Epithelial cell of proximal tubule (primary cell): ENCODE measurements at regions not wholly inside any gene's neighbourhood (a gene's known extent, or its start where the extent isn't known, plus 50 kb on each side); places are given as distances from the start of the nearest gene placed in this dataset.

Experiments used
- DNase-seq: peaks from one replicate; pipeline ENCODE4 v3.0.0-alpha.2; 2011; ENCODE audit warnings: low read depth
- H3K4me3 ChIP-seq: 2 replicates; pipeline ENCODE4 v1.5.1; 2011; ENCODE audit warnings: low read depth, mild to moderate bottlenecking, low read length
- TF ChIP-seq, protein P1 (sequence below): conservative IDR thresholded peaks from 2 replicates; pipeline ENCODE4 v1.5.1; 2012; ENCODE audit warnings: low read depth, mild to moderate bottlenecking, low read length

DNA sequence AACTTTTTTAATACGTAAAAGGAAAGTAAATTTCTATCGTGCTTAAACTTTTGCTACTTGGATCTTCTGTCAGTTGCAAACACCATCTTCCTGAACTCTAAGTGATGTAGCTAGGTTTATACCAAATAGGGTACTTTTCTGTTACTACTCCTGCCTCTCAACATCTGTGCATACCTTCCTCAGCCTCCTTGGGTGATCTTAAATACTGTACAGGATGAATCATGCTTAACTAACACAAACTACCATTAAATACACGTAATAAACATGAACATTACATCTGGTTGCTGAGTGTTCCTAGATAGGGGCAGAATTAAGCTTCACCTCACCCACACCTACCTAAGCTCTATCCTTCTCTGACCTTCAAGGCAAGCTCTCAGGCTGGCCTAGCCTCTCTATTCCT is 398.0 kb downstream of the TXNL1 start:
- no peak overlapping the region for H3K4me3 ChIP-seq
- TF ChIP-seq, protein P1, sequence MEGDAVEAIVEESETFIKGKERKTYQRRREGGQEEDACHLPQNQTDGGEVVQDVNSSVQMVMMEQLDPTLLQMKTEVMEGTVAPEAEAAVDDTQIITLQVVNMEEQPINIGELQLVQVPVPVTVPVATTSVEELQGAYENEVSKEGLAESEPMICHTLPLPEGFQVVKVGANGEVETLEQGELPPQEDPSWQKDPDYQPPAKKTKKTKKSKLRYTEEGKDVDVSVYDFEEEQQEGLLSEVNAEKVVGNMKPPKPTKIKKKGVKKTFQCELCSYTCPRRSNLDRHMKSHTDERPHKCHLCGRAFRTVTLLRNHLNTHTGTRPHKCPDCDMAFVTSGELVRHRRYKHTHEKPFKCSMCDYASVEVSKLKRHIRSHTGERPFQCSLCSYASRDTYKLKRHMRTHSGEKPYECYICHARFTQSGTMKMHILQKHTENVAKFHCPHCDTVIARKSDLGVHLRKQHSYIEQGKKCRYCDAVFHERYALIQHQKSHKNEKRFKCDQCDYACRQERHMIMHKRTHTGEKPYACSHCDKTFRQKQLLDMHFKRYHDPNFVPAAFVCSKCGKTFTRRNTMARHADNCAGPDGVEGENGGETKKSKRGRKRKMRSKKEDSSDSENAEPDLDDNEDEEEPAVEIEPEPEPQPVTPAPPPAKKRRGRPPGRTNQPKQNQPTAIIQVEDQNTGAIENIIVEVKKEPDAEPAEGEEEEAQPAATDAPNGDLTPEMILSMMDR, result no peak
- no peak for DNase-seq

DNA sequence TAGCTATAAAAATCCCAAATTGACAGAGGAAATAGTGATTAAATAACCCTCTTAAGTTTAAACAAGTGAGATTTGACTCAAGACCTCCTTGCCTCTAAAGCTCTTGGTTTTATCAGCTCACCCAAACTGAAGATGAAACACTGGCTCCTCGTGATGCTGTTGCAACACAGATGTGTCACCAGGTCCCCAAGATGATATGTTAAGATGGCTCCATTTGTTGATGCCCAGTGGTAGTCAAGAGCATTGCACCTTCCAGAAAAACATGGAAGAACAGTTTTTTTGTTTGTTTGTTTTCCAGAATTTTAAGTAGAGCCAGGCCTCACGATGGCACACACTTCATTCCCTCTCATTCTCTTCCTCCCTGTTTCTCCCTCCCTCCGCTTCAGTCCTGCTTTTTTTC is 399.8 kb downstream of the TXNL1 start:
- H3K4me3 ChIP-seq, result no peak overlapping the region
- DNase-seq, result no peak
- TF ChIP-seq, protein P1, result peak; percentile 26

DNA sequence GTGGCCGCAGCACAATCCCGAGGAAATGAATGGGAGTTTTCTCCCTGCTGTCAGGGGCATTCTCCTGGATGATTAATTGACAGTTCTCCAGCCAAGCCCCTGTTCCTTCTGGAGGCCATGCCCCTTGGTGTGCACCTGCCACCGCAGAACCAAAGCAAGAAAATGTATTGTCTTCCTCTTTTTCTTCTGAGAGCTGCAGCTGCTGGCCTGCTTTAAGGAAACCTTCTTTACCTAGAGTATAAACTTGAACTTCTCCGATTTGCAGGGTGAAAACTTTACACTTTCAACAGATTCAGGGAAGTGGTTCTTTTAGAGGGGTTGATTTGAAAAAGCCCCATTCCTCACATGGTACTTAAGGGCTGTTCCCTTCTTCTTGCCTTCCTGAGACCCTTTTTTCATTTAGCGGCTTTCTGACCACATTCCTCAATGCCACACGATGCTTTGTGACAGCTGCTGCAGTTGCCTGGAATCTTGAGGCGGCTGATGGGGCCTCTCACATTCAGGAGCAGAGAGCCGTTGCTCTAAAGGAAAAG is 402.8 kb downstream of the TXNL1 start:
- DNase-seq, result no peak
- TF ChIP-seq, protein P1, result no peak
- no peak overlapping the region for H3K4me3 ChIP-seq

DNA sequence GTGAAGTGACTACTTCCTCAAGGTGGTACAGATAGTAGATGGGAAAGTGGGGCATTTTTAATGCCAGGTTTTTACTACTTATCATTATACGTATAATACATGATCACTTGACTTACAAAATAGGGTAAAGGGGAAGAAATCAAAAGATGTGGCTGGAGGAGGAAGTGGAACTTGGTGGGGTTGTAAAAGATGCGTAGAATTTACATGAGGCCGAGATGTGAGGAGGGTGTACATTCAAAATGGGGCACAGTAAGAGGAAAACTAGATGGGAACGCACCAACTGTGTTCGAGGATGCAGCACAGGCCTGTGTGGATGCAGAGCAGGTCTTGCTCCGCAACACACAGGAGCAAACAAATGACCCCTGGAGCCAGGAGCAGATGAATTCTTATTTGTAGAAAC is 403.3 kb downstream of the TXNL1 start:
- H3K4me3 ChIP-seq, result no peak overlapping the region
- TF ChIP-seq, protein P1, result no peak
- no peak for DNase-seq

DNA sequence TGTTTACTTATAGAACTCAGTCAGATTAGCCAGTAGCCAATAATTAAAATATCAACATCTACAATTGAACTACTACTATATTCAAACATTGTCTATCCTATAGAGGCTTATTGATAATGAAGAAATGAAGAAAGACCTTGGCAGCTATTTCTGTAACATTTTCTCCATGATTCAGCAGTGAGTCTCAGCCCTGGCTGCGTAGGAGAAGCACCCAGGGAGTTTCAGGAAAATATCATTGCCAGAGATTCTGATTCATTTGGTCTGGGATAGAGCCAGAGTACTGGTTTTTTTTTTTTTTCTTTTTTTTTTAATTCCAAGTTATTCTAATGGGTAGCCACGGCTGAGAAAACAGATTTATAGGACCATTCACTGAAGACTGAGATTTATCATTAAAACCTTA is 404.8 kb downstream of the TXNL1 start:
- no peak overlapping the region for H3K4me3 ChIP-seq
- peak; percentile 7 for DNase-seq
- TF ChIP-seq, protein P1, result no peak

DNA sequence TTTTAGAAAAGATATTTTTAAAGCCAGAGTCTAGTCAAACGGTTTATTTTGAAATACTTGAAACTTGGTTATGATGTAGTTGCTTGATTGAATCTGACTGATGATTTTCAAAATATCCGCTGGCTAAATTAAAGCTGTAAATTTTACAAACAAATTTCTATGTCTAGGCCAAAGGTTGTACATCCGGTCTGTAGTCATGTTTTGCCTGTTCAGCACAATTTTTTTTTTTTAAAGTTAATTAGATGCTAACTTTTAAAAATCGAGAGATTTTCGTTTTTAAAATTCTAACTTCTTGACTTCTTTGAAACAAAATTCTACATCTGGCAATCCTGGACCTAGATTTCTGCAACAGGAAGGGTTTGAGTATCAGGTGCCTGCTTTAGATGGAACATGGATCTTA is 412.4 kb downstream of the TXNL1 start:
- TF ChIP-seq, protein P1, result no peak

DNA sequence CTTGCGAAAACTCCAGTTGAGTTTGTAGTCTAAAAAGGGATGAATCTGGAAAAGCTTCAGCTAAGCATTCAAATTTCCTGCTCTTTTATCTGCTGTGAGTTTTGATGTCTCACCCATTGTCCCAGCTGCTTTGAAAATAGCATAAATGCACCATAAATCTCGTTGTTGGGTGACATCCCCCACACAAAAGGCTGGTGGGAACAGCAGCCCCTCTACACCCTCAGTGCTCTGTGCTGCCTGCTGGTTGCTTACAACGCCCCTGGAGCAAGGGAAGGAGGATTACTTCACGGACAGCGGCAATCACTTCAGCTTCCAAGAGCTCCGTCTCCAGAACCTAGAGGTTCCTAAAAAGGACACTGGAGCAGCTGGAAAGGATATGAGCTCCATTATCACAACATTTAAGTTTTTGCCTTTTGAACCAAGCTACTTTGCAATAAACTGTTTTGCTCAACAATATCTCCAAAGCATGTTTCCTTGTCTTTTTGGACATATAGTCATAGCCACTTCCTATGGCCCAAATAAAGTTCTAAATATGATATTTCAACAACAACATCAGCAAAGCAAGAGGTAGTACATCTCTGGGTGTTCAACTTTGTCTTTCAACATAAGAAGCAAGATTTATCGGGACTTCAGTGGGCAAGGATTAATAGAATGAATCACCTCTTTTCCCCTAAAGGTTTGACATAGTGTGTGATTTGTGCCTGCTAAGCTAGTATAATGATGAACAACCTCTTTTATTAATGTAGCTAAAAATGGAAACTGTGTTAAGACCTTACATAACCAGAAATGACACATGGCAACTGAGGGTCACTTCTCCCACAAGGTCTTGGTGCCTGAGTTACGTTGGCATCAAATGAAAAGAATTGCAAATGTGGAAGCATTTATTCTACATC is 413.5 kb downstream of the TXNL1 start:
- TF ChIP-seq, protein P1, result no peak
- H3K4me3 ChIP-seq, result no peak overlapping the region
- DNase-seq, result no peak

More for the DNA sequence above, 412.4 kb downstream of the TXNL1 start:
- H3K4me3 ChIP-seq, result no peak overlapping the region
- no peak for DNase-seq
